Neutrophil (primary cell): ENCODE measurements at regions not wholly inside any gene's neighbourhood (a gene's known extent, or its start where the extent isn't known, plus 50 kb on each side); places are given as distances from the start of the nearest gene placed in this dataset.
"Not testable (repeated sequence)": the region's sequence is repeated elsewhere in the genome, so short reads cannot be mapped to it uniquely, and the experiment has no call there.

Experiments used
- H3K27ac ChIP-seq: fragments of 200-600 bp; sonication (generic); 2 replicates; pipeline ENCODE4 v1.5.1; 2016; ENCODE audit warnings: mild to moderate bottlenecking, moderate library complexity
- H3K27me3 ChIP-seq: fragments of 200-600 bp; sonication (generic); 2 replicates; pipeline ENCODE4 v1.6.0; 2016; ENCODE audit warnings: mild to moderate bottlenecking
- H3K36me3 ChIP-seq: fragments of 200-600 bp; sonication (generic); 2 replicates; pipeline ENCODE4 v1.5.1; 2017
- H3K4me1 ChIP-seq, 2 experiments: fragments of 200-600 bp in 1 of 2; sonication (generic) in 1 of 2; 1 replicate in 1 of 2; 2 replicates in 1 of 2; pipeline versions ENCODE4 v1.5.1 to v1.6.1; 2013 to 2016; ENCODE audit warnings: low read depth in 1 of 2, low read length in 1 of 2, mild to moderate bottlenecking in 1 of 2, moderate library complexity in 1 of 2; ENCODE audit not compliant: control insufficient read depth in 1 of 2, insufficient read depth in 1 of 2
- H3K4me3 ChIP-seq, 2 experiments: fragments of 200-600 bp in 1 of 2; sonication (generic) in 1 of 2; 1 replicate in 1 of 2; 2 replicates in 1 of 2; pipeline ENCODE4 v1.5.1; 2013 to 2016; ENCODE audit warnings: low read depth in 1 of 2, low read length in 1 of 2, mild to moderate bottlenecking in 1 of 2, moderate library complexity in 1 of 2
- H3K9me3 ChIP-seq: fragments of 200-600 bp; sonication (generic); 2 replicates; pipeline ENCODE4 v1.5.1; 2016
- TF ChIP-seq, protein P1 (sequence below): fragments of 200-600 bp; sonication (generic); IDR thresholded peaks from 2 replicates; pipeline ENCODE4 v1.5.1; 2016; ENCODE audit warnings: antibody characterized with exemption

DNA sequence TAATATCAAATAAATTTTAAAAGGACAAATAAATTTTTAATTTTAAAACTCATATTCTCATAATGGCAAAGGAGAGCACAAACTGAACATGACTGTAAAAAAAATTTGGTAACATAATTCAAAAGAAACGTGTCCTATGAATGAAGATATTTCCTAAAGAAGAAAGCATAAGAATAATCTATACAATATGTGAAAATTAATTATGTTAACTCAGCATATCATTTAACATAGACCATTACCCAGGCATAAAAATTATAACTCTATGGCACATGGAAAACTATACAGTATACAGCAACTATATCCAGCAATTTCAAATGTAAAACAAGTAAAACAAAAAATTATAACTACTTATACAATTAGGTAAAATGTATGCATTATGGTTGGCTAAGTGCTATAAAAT is 288.1 kb downstream of the SUCLG1 start:
- Histone ChIP-seq H3K4me1 (no peaks in the 10 kb centered on the region), H3K36me3 (no peaks in the 10 kb centered on the region), H3K9me3 (no peaks in the 10 kb centered on the region), H3K27ac (no peak overlapping the region), H3K4me3 (no peak overlapping the region), H3K27me3 (no peaks in the 10 kb centered on the region)
- TF ChIP-seq, protein P1, sequence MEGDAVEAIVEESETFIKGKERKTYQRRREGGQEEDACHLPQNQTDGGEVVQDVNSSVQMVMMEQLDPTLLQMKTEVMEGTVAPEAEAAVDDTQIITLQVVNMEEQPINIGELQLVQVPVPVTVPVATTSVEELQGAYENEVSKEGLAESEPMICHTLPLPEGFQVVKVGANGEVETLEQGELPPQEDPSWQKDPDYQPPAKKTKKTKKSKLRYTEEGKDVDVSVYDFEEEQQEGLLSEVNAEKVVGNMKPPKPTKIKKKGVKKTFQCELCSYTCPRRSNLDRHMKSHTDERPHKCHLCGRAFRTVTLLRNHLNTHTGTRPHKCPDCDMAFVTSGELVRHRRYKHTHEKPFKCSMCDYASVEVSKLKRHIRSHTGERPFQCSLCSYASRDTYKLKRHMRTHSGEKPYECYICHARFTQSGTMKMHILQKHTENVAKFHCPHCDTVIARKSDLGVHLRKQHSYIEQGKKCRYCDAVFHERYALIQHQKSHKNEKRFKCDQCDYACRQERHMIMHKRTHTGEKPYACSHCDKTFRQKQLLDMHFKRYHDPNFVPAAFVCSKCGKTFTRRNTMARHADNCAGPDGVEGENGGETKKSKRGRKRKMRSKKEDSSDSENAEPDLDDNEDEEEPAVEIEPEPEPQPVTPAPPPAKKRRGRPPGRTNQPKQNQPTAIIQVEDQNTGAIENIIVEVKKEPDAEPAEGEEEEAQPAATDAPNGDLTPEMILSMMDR = no peak

DNA sequence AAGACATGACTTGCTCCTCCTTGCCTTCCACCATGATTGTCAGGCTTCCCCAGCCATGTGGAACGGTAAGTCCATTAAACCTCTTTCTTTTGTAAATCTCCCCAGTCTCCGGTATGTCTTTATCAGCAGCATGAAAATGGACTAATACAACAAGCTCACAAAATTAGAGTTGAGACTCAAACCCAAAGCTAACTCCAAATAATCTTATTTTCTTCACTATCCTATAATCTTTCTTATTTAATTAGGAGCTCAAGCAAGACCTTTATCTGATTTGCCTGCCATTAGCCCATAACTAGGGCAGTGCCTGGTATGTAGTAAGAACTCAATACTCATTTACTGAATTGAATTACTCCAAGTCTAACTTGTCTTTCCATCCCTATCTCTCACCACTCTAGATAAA is 289.2 kb downstream of the SUCLG1 start:
- Histone ChIP-seq H3K9me3 (no peaks in the 10 kb centered on the region), H3K4me1 (no peaks in the 10 kb centered on the region), H3K27ac (no peak overlapping the region), H3K27me3 (no peaks in the 10 kb centered on the region), H3K4me3 (no peak overlapping the region), H3K36me3 (no peaks in the 10 kb centered on the region)
- TF ChIP-seq, protein P1 = no peak

DNA sequence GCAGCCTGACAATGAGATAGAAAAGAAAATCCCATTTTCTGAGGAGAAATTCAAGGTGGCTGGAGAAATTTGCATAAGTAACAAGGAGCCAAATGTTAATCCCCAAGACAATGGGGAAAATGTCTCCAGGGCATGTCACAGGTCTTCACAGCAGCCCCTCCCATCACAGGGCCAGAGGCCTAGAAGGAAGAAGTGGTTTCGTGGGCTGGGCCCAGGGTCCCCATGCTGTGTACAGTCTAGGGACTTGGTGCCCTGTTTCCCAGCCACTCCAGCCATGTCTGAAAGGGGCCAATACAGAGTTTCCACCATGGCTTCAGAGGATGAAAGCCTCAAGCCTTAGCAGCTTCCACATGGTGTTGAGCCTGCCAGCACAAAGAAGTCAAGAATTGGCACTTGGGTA is 290.5 kb downstream of the SUCLG1 start:
- not testable (repeated sequence) for H3K4me1 ChIP-seq, H3K36me3 ChIP-seq, H3K27ac ChIP-seq, H3K9me3 ChIP-seq, H3K4me3 ChIP-seq, H3K27me3 ChIP-seq

DNA sequence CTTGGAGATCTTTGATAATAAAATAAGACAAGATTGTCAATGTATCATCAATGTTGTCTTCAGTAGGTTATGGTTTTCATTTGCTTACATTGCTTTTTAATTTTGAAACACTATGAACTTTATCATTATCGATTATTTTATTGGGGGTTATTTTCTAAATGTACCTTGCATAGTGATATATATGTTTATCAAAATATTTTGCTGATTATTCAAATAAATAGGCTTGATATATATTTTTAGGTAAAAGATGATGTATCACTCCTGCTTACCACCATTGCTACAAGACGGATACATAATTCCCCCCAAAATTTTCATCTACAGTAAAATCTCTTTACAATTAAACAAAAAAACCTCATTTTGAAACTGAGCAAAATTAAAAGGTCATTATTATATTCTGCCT is 293.8 kb downstream of the SUCLG1 start:
- no peak overlapping the region for H3K4me3 ChIP-seq
- H3K36me3 ChIP-seq = no peaks in the 10 kb centered on the region
- TF ChIP-seq, protein P1 = no peak
- no peaks in the 10 kb centered on the region for H3K4me1 ChIP-seq
- H3K9me3 ChIP-seq = no peaks in the 10 kb centered on the region
- H3K27me3 ChIP-seq = no peaks in the 10 kb centered on the region
- H3K27ac ChIP-seq = no peak overlapping the region

DNA sequence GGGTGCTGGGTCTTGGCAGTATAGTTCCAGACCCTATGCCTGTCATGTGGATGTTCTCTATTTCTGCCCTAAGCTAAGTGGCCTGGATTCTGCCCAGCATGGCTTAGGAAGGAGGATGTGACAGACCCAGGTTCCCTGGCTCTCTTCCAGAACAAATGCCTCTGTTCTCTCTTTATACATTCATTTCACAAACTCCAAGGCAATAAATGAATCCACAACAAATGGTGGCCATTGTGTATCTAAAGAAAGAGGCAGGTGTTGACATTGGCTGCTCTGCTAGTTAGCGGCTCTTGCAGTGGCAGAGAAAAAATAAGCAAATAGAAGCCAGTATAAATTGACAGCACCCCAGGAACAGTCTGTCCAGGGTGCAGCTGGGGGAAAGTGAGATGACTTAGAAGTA is 298.6 kb downstream of the SUCLG1 start:
- TF ChIP-seq, protein P1 = no peak
- Histone ChIP-seq H3K27ac (no peak overlapping the region), H3K9me3 (no peaks in the 10 kb centered on the region), H3K4me3 (no peak overlapping the region), H3K27me3 (no peaks in the 10 kb centered on the region), H3K4me1 (no peaks in the 10 kb centered on the region), H3K36me3 (no peaks in the 10 kb centered on the region)

DNA sequence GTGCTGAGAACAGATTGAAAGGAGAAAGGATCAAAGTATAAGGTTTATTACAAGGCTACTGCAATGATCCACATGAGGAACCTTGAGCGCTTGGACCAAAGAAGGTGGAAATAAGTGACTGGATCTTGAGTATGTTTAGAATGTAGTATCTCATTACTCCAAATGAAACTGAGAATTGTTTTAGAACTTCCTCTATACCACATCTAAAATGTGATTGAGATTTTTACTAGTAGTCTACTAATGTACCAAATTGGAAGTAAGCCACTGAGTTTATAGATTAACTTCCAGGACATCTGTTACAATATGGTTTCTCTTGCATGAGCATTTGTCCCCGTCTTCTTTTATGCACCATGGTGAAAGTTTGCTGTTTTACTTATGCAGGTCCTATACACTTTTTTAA is 300.5 kb downstream of the SUCLG1 start:
- no peaks in the 10 kb centered on the region for H3K36me3 ChIP-seq

More for the DNA sequence above, 300.5 kb downstream of the SUCLG1 start:
- H3K9me3 ChIP-seq = no peaks in the 10 kb centered on the region
- no peaks in the 10 kb centered on the region for H3K4me1 ChIP-seq
- no peak overlapping the region for H3K27ac ChIP-seq
- no peak overlapping the region for H3K4me3 ChIP-seq
- TF ChIP-seq, protein P1 = no peak
- no peaks in the 10 kb centered on the region for H3K27me3 ChIP-seq
